ENCODE measurements at regions not wholly inside any gene's neighbourhood (a gene's known extent, or its start where the extent isn't known, plus 50 kb on each side); places are given as distances from the start of the nearest gene placed in this dataset.

- H3K27me3 ChIP-seq (ENCODE audit: insufficient read depth, poor library complexity, severe bottlenecking) = no peaks in the 10 kb centered on the region
- DNase-seq (ENCODE audit: low spot score) (no peak), ATAC-seq (ENCODE audit: low read depth) (no peak)
- peaks cover 24% of the 10 kb centered on the region for H3K4me1 ChIP-seq (ENCODE audit: insufficient read depth, poor library complexity, severe bottlenecking)
- H3K9me3 ChIP-seq (ENCODE audit: severe bottlenecking) = no peaks in the 10 kb centered on the region
- no peak for TF ChIP-seq CTCF (IDR thresholded peaks at IDR 0.05; ENCODE audit: poor library complexity, severe bottlenecking)
- H3K36me3 ChIP-seq (ENCODE audit: low read depth) = no peaks in the 10 kb centered on the region
- H3K27ac ChIP-seq (ENCODE audit: poor library complexity, severe bottlenecking) = no peak overlapping the region
- H3K4me3 ChIP-seq (ENCODE audit: severe bottlenecking) = no peak overlapping the region
Measured at GRCh38 chr7:41193738-41194282, 509.1 kb downstream of the INHBA start.

- no peak for DNase-seq (ENCODE audit: low spot score)
- Histone ChIP-seq H3K36me3 (ENCODE audit: low read depth) (no peaks in the 10 kb centered on the region), H3K9me3 (ENCODE audit: severe bottlenecking) (no peaks in the 10 kb centered on the region), H3K27ac (ENCODE audit: poor library complexity, severe bottlenecking) (peak overlapping the region; percentile 98), H3K4me3 (ENCODE audit: severe bottlenecking) (no peak overlapping the region), H3K4me1 (ENCODE audit: insufficient read depth, poor library complexity, severe bottlenecking) (peaks cover 56% of the 10 kb centered on the region), H3K27me3 (ENCODE audit: insufficient read depth, poor library complexity, severe bottlenecking) (no peaks in the 10 kb centered on the region)
- ATAC-seq (ENCODE audit: low read depth) = no peak
- TF ChIP-seq CTCF (IDR thresholded peaks at IDR 0.05; ENCODE audit: poor library complexity, severe bottlenecking) = no peak
Measured at GRCh38 chr7:41190581-41190980, 512.3 kb downstream of the INHBA start.

GRCh38 chr7:41189866-41190265 lies 513.0 kb downstream of the INHBA start:
- peaks cover 61% of the 10 kb centered on the region for H3K4me1 ChIP-seq (ENCODE audit: insufficient read depth, poor library complexity, severe bottlenecking)
- no peak overlapping the region for H3K4me3 ChIP-seq (ENCODE audit: severe bottlenecking)
- peak overlapping the region; percentile 98 for H3K27ac ChIP-seq (ENCODE audit: poor library complexity, severe bottlenecking)
- H3K9me3 ChIP-seq (ENCODE audit: severe bottlenecking) = no peaks in the 10 kb centered on the region
- no peaks in the 10 kb centered on the region for H3K36me3 ChIP-seq (ENCODE audit: low read depth)
- peak; percentile 77 for ATAC-seq (ENCODE audit: low read depth)
- TF ChIP-seq CTCF (IDR thresholded peaks at IDR 0.05; ENCODE audit: poor library complexity, severe bottlenecking) = no peak
- no peaks in the 10 kb centered on the region for H3K27me3 ChIP-seq (ENCODE audit: insufficient read depth, poor library complexity, severe bottlenecking)
- DNase-seq (ENCODE audit: low spot score) = peak; percentile 79

- no peaks in the 10 kb centered on the region for H3K36me3 ChIP-seq (ENCODE audit: low read depth)
- ATAC-seq (ENCODE audit: low read depth) (peak; percentile 71), DNase-seq (ENCODE audit: low spot score) (no peak)
- H3K4me1 ChIP-seq (ENCODE audit: insufficient read depth, poor library complexity, severe bottlenecking) = peaks cover 71% of the 10 kb centered on the region
- H3K27ac ChIP-seq (ENCODE audit: poor library complexity, severe bottlenecking) = peak overlapping the region; percentile 98
- TF ChIP-seq CTCF (IDR thresholded peaks at IDR 0.05; ENCODE audit: poor library complexity, severe bottlenecking) = no peak
- H3K9me3 ChIP-seq (ENCODE audit: severe bottlenecking) = no peaks in the 10 kb centered on the region
- no peaks in the 10 kb centered on the region for H3K27me3 ChIP-seq (ENCODE audit: insufficient read depth, poor library complexity, severe bottlenecking)
- no peak overlapping the region for H3K4me3 ChIP-seq (ENCODE audit: severe bottlenecking)
Measured at GRCh38 chr7:41188163-41189130, 514.4 kb downstream of the INHBA start.
